Neuron (in vitro differentiated cells): ENCODE measurements at regions not wholly inside any gene's neighbourhood (a gene's known extent, or its start where the extent isn't known, plus 50 kb on each side); places are given as distances from the start of the nearest gene placed in this dataset.

ENCODE experiments used
- H2AFZ ChIP-seq: one replicate; pipeline ENCODE4 v1.6.1; 2013; ENCODE audit warnings: low read depth, mild to moderate bottlenecking, inconsistent platforms, low read length, moderate library complexity
- H3K27me3 ChIP-seq: one replicate; pipeline ENCODE4 v1.6.1; 2013; ENCODE audit warnings: low read length; ENCODE audit not compliant: insufficient read depth
- H3K36me3 ChIP-seq: one replicate; pipeline ENCODE4 v1.6.1; 2013; ENCODE audit warnings: low read length; ENCODE audit not compliant: insufficient read depth
- H3K4me1 ChIP-seq: one replicate; pipeline ENCODE4 v1.6.1; 2013; ENCODE audit warnings: low read length; ENCODE audit not compliant: insufficient read depth
- H3K4me3 ChIP-seq: 2 replicates; pipeline ENCODE4 v1.5.1; 2013; ENCODE audit warnings: mild to moderate bottlenecking, low read length, moderate library complexity
- H3K9me3 ChIP-seq: one replicate; pipeline ENCODE4 v1.6.1; 2013; ENCODE audit warnings: low read length

GRCh38 chr18:39886136-39886535 is 2068.9 kb upstream of the PIK3C3 start:
- no peaks in the 10 kb centered on the region for H3K27me3 ChIP-seq
- peaks cover 16% of the 10 kb centered on the region for H3K4me1 ChIP-seq
- H3K9me3 ChIP-seq, result no peaks in the 10 kb centered on the region
- no peak overlapping the region for H3K4me3 ChIP-seq
- no peak overlapping the region for H2AFZ ChIP-seq
- H3K36me3 ChIP-seq, result no peaks in the 10 kb centered on the region

- no peak overlapping the region for H3K4me3 ChIP-seq
- peaks cover 3% of the 10 kb centered on the region for H3K4me1 ChIP-seq
- H3K9me3 ChIP-seq, result no peaks in the 10 kb centered on the region
- no peak overlapping the region for H2AFZ ChIP-seq
- H3K27me3 ChIP-seq, result no peaks in the 10 kb centered on the region
- H3K36me3 ChIP-seq, result no peaks in the 10 kb centered on the region
Measured at GRCh38 chr18:39872651-39873050, 2082.4 kb upstream of the PIK3C3 start.

GRCh38 chr18:39871961-39872360 is 2083.1 kb upstream of the PIK3C3 start:
- no peaks in the 10 kb centered on the region for H3K9me3 ChIP-seq
- H3K4me1 ChIP-seq, result peaks cover 3% of the 10 kb centered on the region
- H3K36me3 ChIP-seq, result no peaks in the 10 kb centered on the region
- no peak overlapping the region for H2AFZ ChIP-seq
- H3K27me3 ChIP-seq, result no peaks in the 10 kb centered on the region
- H3K4me3 ChIP-seq, result no peak overlapping the region

DNA sequence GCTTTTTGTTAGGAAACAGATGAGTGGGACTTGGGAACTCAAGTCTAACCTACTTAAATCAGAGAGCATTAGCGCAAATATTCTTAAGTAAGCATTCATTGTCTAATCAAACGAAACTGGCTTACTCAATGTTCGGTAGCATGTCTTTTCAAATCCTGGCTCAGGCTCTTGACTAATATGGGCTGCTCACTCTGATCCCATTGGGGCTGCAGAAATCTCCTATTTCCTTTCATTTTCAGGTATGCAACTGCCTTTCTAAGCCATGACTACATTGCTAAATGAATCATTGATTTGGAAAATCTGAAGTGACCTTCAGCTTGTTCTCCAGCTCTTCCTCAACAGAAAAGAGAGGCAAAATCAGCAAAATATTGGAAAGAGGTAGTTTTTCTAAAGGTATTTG is 2084.4 kb upstream of the PIK3C3 start:
- Histone ChIP-seq H3K36me3 (no peaks in the 10 kb centered on the region), H3K27me3 (no peaks in the 10 kb centered on the region), H2AFZ (no peak overlapping the region), H3K9me3 (no peaks in the 10 kb centered on the region), H3K4me3 (no peak overlapping the region), H3K4me1 (peaks cover 7% of the 10 kb centered on the region)

DNA sequence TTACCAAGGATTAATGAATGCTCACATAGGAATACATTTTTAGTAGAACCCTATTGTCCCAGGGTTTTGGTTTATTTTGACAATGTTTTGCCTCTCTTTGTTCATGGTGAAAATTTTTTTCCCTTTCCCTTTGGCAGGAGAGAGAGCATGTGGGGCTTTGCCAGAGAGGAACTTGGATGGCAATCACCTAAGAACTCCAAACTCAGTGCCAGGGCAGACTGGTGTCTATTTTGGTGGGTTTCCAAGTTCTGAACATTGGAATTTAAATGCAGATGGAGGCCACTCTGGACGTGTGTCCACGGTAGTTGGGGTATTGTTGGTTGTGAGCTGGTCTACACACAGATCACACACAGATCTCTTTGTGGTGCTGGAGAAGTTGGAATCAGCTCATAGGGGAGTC is 2091.1 kb upstream of the PIK3C3 start:
- Histone ChIP-seq H3K36me3 (no peaks in the 10 kb centered on the region), H3K9me3 (no peaks in the 10 kb centered on the region), H3K4me3 (no peak overlapping the region), H3K27me3 (no peaks in the 10 kb centered on the region), H3K4me1 (peaks cover 4% of the 10 kb centered on the region), H2AFZ (no peak overlapping the region)

DNA sequence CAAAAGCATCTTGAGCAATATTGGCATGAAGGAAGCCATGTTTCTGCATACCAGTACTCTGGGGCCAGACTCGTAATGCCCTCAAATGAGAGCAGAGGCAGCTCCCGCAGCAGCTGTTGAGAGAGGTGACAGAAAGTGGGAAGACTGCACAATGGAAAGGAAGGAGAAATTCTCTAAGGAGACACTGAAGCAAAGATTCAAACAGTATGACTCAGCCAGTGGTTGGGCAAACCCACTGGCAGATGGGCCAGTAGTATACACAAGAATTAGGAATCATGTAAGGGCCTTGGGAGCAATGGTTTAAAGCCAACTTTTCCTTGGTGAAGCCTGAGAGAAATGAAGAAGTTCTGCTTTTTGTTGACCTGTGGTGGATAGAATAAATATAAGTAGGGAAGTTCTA is 2092.7 kb upstream of the PIK3C3 start:
- H3K4me1 ChIP-seq, result peaks cover 4% of the 10 kb centered on the region
- H3K4me3 ChIP-seq, result no peak overlapping the region
- H3K27me3 ChIP-seq, result no peaks in the 10 kb centered on the region
- no peaks in the 10 kb centered on the region for H3K9me3 ChIP-seq
- H2AFZ ChIP-seq, result no peak overlapping the region
- H3K36me3 ChIP-seq, result no peaks in the 10 kb centered on the region

DNA sequence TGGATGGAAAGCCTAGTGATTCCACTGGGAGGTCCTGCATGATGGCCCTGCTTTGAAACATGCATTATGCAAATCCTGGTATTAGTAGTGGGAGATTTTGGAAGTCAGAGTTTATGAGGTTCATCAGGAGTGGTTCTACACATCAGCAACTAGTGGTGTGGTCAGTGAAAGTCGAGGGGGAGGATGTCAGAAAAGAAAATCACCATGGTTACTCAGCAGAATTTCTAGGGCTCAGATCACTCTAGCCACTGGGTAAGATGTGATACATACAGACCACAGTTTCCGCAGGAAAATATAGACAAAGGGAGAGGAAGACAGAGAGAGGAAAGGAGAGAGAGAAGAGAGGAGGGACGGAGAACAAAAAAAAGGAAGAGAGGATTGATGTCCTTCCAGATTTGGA is 2100.7 kb upstream of the PIK3C3 start:
- H3K36me3 ChIP-seq, result no peaks in the 10 kb centered on the region
- no peaks in the 10 kb centered on the region for H3K27me3 ChIP-seq
- H3K4me3 ChIP-seq, result no peak overlapping the region
- H2AFZ ChIP-seq, result peak overlapping the region; percentile 20
- H3K9me3 ChIP-seq, result peaks cover 2% of the 10 kb centered on the region
- H3K4me1 ChIP-seq, result peaks cover 14% of the 10 kb centered on the region

GRCh38 chr18:39846265-39846664 is 2108.8 kb upstream of the PIK3C3 start:
- H3K27me3 ChIP-seq, result no peaks in the 10 kb centered on the region
- no peak overlapping the region for H2AFZ ChIP-seq
- no peak overlapping the region for H3K4me3 ChIP-seq
- peaks cover 3% of the 10 kb centered on the region for H3K9me3 ChIP-seq
- no peaks in the 10 kb centered on the region for H3K36me3 ChIP-seq
- H3K4me1 ChIP-seq, result peaks cover 8% of the 10 kb centered on the region

DNA sequence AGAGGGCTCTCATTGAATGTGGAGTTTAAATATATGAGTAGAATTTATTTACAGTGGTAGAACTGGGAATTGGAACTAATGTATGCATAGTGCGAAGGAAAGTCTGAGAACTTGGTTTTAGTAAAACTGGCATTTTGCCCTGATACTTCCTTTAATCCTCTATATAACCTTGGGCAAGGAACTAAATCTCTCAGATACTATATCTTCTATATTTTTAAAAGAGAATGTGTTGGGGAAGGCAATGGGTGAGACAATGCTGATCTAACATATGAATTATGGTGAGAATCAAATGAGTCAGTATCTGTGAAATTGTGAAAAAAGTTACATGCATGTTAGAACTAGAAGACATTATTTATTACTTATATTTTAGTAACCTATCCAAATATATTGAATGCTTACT is 2109.4 kb upstream of the PIK3C3 start:
- Histone ChIP-seq H3K27me3 (no peaks in the 10 kb centered on the region), H3K9me3 (peaks cover 3% of the 10 kb centered on the region), H3K4me1 (peaks cover 14% of the 10 kb centered on the region), H3K36me3 (no peaks in the 10 kb centered on the region), H2AFZ (no peak overlapping the region), H3K4me3 (no peak overlapping the region)

DNA sequence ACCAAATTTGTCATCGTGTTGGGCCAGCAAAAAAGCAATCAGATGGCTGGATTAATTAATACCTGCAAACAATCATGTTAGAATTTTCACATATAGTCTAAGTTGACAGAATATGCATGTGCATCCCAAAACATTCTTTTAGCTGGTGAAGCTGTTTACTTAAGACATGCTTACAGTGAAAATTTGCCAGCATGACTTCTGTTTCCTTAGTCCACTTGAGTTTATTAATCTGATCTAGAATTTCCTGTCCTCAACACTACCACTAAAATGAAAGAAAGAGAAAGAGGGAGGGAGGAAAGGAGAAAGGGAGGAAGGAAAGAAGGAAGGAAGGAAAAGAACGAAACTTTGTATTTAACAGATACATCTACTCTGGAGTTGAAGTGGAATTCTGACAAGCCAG is 2109.9 kb upstream of the PIK3C3 start:
- Histone ChIP-seq H3K4me3 (no peak overlapping the region), H2AFZ (no peak overlapping the region), H3K36me3 (no peaks in the 10 kb centered on the region), H3K4me1 (peaks cover 19% of the 10 kb centered on the region), H3K27me3 (no peaks in the 10 kb centered on the region), H3K9me3 (peaks cover 3% of the 10 kb centered on the region)

DNA sequence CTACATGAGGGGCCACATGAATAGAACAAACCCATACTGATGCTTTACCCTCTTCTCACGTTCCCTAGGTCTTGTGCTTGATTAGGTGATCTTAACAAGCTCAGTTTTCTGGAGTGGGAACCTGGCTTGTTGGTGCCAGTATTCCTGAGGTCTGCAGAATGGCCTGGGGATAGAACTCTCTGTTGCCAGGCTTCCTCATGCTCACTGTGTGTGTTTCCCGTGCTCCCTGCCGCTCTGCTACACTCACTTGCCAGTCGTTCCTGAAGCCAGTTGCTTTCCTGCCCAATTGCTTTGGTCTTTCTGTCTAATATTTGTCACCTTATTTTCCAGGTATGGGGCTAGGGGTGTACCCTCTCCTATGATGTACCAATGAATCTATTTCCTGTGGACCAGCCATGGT is 2111.5 kb upstream of the PIK3C3 start:
- Histone ChIP-seq H2AFZ (no peak overlapping the region), H3K27me3 (no peaks in the 10 kb centered on the region), H3K9me3 (peaks cover under 1% of the 10 kb centered on the region), H3K4me3 (no peak overlapping the region), H3K4me1 (peaks cover 25% of the 10 kb centered on the region), H3K36me3 (no peaks in the 10 kb centered on the region)

DNA sequence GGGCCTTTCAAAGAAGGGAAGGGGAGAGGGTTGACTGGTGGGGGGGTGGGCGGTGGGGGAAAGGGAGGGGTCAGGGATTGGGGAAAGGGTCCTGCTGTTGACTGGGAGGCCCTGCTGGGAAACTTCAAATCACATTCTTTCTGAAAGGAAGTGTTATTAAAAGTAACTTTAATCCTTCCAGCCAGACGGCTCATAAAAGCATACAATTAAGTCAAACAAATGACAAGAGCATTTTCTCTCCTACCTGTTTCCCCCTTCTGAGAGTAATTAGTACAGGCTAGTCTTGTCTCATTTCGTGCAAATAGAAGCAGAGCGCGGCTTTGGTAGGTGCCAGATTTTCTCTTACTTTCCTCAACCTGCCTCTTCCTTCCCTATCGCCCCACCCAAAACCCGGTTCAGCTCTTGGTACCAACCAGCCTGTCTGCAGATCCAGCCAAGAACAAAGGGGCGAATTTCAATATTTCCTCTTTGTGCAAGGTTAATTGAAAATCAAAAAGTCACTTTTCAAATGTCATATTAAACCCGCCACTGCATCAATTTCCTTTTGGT is 2112.6 kb upstream of the PIK3C3 start:
- Histone ChIP-seq H3K4me1 (peaks cover 25% of the 10 kb centered on the region), H2AFZ (peak overlapping the region; percentile 34), H3K4me3 (peak overlapping the region; percentile 70), H3K36me3 (no peaks in the 10 kb centered on the region), H3K27me3 (no peaks in the 10 kb centered on the region), H3K9me3 (no peaks in the 10 kb centered on the region)

- H2AFZ ChIP-seq, result peak overlapping the region; percentile 81
- H3K9me3 ChIP-seq, result no peaks in the 10 kb centered on the region
- peak overlapping the region; percentile 70 for H3K4me3 ChIP-seq
- peaks cover 25% of the 10 kb centered on the region for H3K4me1 ChIP-seq
- H3K27me3 ChIP-seq, result no peaks in the 10 kb centered on the region
- H3K36me3 ChIP-seq, result no peaks in the 10 kb centered on the region
Measured at GRCh38 chr18:39841482-39842365, 2113.3 kb upstream of the PIK3C3 start.
